CD14-positive monocyte (primary cell): ENCODE measurements at regions not wholly inside any gene's neighbourhood (a gene's known extent, or its start where the extent isn't known, plus 50 kb on each side); places are given as distances from the start of the nearest gene placed in this dataset.

Source experiments
- DNase-seq, 3 donors: peaks; one replicate each; pipeline ENCODE4 v3.0.0-alpha.2; 2011 to 2022
- H2AFZ ChIP-seq: 2 replicates; pipeline ENCODE4 v1.6.0; 2012; ENCODE audit warnings: mild to moderate bottlenecking, low read depth, low read length, inconsistent platforms; ENCODE audit not compliant: insufficient read depth, poor library complexity, severe bottlenecking
- H3K27ac ChIP-seq, 2 donors: 1 replicate in 1 of 2; 2 replicates in 1 of 2; pipeline ENCODE4 v1.5.1; 2012 to 2013; ENCODE audit warnings: low read length in 2 of 2, control low read depth in 1 of 2, inconsistent platforms in 1 of 2, low read depth in 1 of 2, mild to moderate bottlenecking in 1 of 2
- H3K27me3 ChIP-seq, 2 donors: one replicate each; pipeline versions ENCODE4 v1.6.0 to v1.6.1; 2011 to 2013; ENCODE audit warnings: low read length in 2 of 2; ENCODE audit not compliant: control insufficient read depth in 2 of 2, insufficient read depth in 2 of 2
- H3K36me3 ChIP-seq, 2 donors: replicated peaks in 1 of 2; 1 replicate in 1 of 2; 2 replicates in 1 of 2; pipeline versions ENCODE4 v1.5.1 to v1.6.1; 2012 to 2013; ENCODE audit warnings: low read length in 2 of 2, control low read depth in 1 of 2, inconsistent platforms in 1 of 2, mild to moderate bottlenecking in 1 of 2; ENCODE audit not compliant: insufficient read depth in 2 of 2, control insufficient read depth in 1 of 2
- H3K4me1 ChIP-seq, 2 donors: 1 replicate in 1 of 2; 2 replicates in 1 of 2; pipeline versions ENCODE4 v1.5.1 to v1.6.1; 2012 to 2013; ENCODE audit warnings: low read length in 2 of 2, control low read depth in 1 of 2, inconsistent platforms in 1 of 2, mild to moderate bottlenecking in 1 of 2, moderate library complexity in 1 of 2; ENCODE audit not compliant: insufficient read depth in 2 of 2, control insufficient read depth in 1 of 2
- H3K4me2 ChIP-seq: replicated peaks from 2 replicates; pipeline ENCODE3; 2012; ENCODE audit warnings: low read length, moderate library complexity, mild to moderate bottlenecking; ENCODE audit not compliant: poor library complexity, severe bottlenecking; ENCODE audit errors: extremely low read depth
- H3K4me3 ChIP-seq, 3 experiments: fragments of 200-600 bp in 1 of 3; sonication (generic) in 1 of 3; replicated peaks in 1 of 3; 1 replicate in 2 of 3; 2 replicates in 1 of 3; pipeline ENCODE4 v1.5.1; 2011 to 2013; ENCODE audit warnings: low read length in 3 of 3, mild to moderate bottlenecking in 3 of 3, control low read depth in 2 of 3, low read depth in 2 of 3, inconsistent platforms in 1 of 3, moderate library complexity in 1 of 3
- H3K79me2 ChIP-seq: 2 replicates; pipeline ENCODE4 v1.6.0; 2012; ENCODE audit warnings: mild to moderate bottlenecking, control low read depth, inconsistent platforms, low read length, moderate library complexity; ENCODE audit not compliant: insufficient read depth
- H3K9ac ChIP-seq: 2 replicates; pipeline ENCODE4 v1.6.0; 2017; ENCODE audit warnings: low read length, mild to moderate bottlenecking; ENCODE audit not compliant: insufficient read depth, poor library complexity, severe bottlenecking
- H3K9me3 ChIP-seq, 2 donors: replicated peaks in 1 of 2; 1 replicate in 1 of 2; 2 replicates in 1 of 2; pipeline versions ENCODE4 v1.5.1 to v1.6.1; 2012 to 2013; ENCODE audit warnings: low read length in 2 of 2, control low read depth in 1 of 2; ENCODE audit not compliant: control insufficient read depth in 1 of 2, insufficient read depth in 1 of 2
- H4K20me1 ChIP-seq: 2 replicates; pipeline ENCODE4 v1.6.0; 2012; ENCODE audit warnings: mild to moderate bottlenecking, low read length, control low read depth, moderate library complexity; ENCODE audit not compliant: insufficient read depth
- H3K27ac Mint-ChIP-seq, 7 donors: one replicate each; pipeline ENCODE4 v1.8.0; 2020; ENCODE audit warnings: mild to moderate bottlenecking in 7 of 7, mixed read lengths in 7 of 7, moderate library complexity in 6 of 7, inconsistent platforms in 2 of 7
- H3K27me3 Mint-ChIP-seq, 3 donors: one replicate each; pipeline ENCODE4 v1.8.0; 2021 to 2022; ENCODE audit warnings: low read depth in 3 of 3, mild to moderate bottlenecking in 3 of 3, mixed read lengths in 3 of 3, moderate library complexity in 3 of 3, inconsistent platforms in 1 of 3
- H3K36me3 Mint-ChIP-seq, 2 donors: one replicate each; pipeline ENCODE4 v1.8.0; 2020; ENCODE audit warnings: mixed read lengths in 2 of 2, inconsistent platforms in 1 of 2, mild to moderate bottlenecking in 1 of 2
- H3K4me1 Mint-ChIP-seq: one replicate; pipeline ENCODE4 v1.8.0; 2020; ENCODE audit warnings: mild to moderate bottlenecking, mixed read lengths
- H3K4me3 Mint-ChIP-seq, 2 donors: one replicate each; pipeline ENCODE4 v1.8.0; 2020; ENCODE audit warnings: mild to moderate bottlenecking in 2 of 2, mixed read lengths in 2 of 2, moderate library complexity in 1 of 2
- H3K9me3 Mint-ChIP-seq, 7 donors: one replicate each; pipeline ENCODE4 v1.8.0; 2020 to 2022; ENCODE audit warnings: mixed read lengths in 7 of 7, mild to moderate bottlenecking in 6 of 7, moderate library complexity in 6 of 7, inconsistent platforms in 2 of 7
- CTCF ChIP-seq: fragments of 200-600 bp; IDR thresholded peaks from one replicate; pipeline ENCODE4 v1.8.0; 2022; ENCODE audit warnings: antibody characterized with exemption, mild to moderate bottlenecking
- WGBS: methylation state at CpG from one replicate; pipeline ENCODE4 v1.1.5; 2013; ENCODE audit warnings: missing lambda C conversion rate; ENCODE audit not compliant: insufficient coverage; 5-methylcytosine and 5-hydroxymethylcytosine counted together
- intact Hi-C, 2 donors: fragments of 100-400 bp; cut with micrococcal nuclease; formaldehyde crosslinking; loops; one replicate each; pipeline versions ENCODE4 v1.15.0 to v1.15.1; 2023

GRCh38 chr2:121078899-121079298 is 206.1 kb downstream of the TFCP2L1 start:
- Histone ChIP-seq H3K36me3 (no peaks in the 10 kb centered on the region), H3K4me2 (no peak overlapping the region), H3K9ac (no peak overlapping the region), H4K20me1 (no peaks in the 10 kb centered on the region), H3K4me3 (no peak overlapping the region), H3K79me2 (no peaks in the 10 kb centered on the region), H3K27me3 (peaks cover 0 to 21% of the 10 kb centered on the region in 2 donors), H2AFZ (no peak overlapping the region), H3K9me3 (no peaks in the 10 kb centered on the region), H3K27ac (no peak overlapping the region), H3K4me1 (no peaks in the 10 kb centered on the region)
- Mint-ChIP-seq H3K4me1 (peaks cover 2% of the 10 kb centered on the region), H3K9me3 (no peaks in the 10 kb centered on the region), H3K36me3 (no peaks in the 10 kb centered on the region), H3K27ac (no peak overlapping the region), H3K4me3 (no peak overlapping the region), H3K27me3 (peaks cover 38 to 40% (median 39%) of the 10 kb centered on the region in 3 donors)
- WGBS = 92% methylated on average over 6 of the region's 7 CpGs
- intact Hi-C loops = no loop called here
- TF ChIP-seq CTCF = no peak
- DNase-seq = no peak

- WGBS = 50% methylated on average over 5 of the region's 8 CpGs
- DNase-seq = peak; percentile 15 to 48 (median 40)
- Histone ChIP-seq H3K9me3 (no peaks in the 10 kb centered on the region), H2AFZ (no peak overlapping the region), H3K4me3 (no peak overlapping the region), H3K4me2 (no peak overlapping the region), H3K79me2 (no peaks in the 10 kb centered on the region), H3K9ac (no peak overlapping the region), H3K27ac (no peak overlapping the region), H3K27me3 (peaks cover 0 to 17% of the 10 kb centered on the region in 2 donors), H3K4me1 (no peaks in the 10 kb centered on the region), H4K20me1 (no peaks in the 10 kb centered on the region), H3K36me3 (no peaks in the 10 kb centered on the region)
- TF ChIP-seq CTCF = peak; percentile 96
- H3K4me1 Mint-ChIP-seq = peaks cover 2% of the 10 kb centered on the region
- intact Hi-C loops = no loop called here
- H3K9me3 Mint-ChIP-seq = no peaks in the 10 kb centered on the region
- peaks cover 30 to 31% (median 31%) of the 10 kb centered on the region in 3 donors for H3K27me3 Mint-ChIP-seq
- no peak overlapping the region for H3K4me3 Mint-ChIP-seq
- no peaks in the 10 kb centered on the region for H3K36me3 Mint-ChIP-seq
- peak overlapping the region in 1 of 7 donors; percentile 38 for H3K27ac Mint-ChIP-seq
These were observed 204.8 kb downstream of the TFCP2L1 start for GRCh38 chr2:121080013-121080772.
